GM18867 (cell line): ENCODE measurements at regions not wholly inside any gene's neighbourhood (a gene's known extent, or its start where the extent isn't known, plus 50 kb on each side); places are given as distances from the start of the nearest gene placed in this dataset.

Source experiments
- ATAC-seq: cut with Tn5 transposase; IDR thresholded peaks from one replicate; pipeline ENCODE4 v1.9.1; 2021; ENCODE audit warnings: mild to moderate bottlenecking, moderate library complexity; ENCODE audit not compliant: unreplicated experiment

DNA sequence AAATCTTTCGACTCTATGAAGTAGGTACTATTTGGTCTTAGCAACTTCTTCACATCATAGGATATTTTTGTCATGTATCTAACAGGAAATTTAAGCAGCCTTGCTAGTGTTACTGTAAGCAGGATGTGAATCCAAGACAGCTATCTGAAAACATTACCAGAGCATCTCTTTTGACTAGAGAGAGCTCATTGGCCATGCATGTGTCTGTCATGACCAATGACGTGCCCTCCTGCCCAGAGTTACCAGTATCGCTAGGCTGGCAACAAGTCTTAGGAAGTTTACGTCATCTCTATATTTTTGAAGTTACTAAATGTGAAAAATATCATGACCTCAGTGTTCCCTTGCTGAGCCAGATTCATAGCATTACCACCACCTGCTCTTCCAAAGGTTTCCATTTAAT is 130.9 kb upstream of the TP63 start:
- no peak for ATAC-seq

DNA sequence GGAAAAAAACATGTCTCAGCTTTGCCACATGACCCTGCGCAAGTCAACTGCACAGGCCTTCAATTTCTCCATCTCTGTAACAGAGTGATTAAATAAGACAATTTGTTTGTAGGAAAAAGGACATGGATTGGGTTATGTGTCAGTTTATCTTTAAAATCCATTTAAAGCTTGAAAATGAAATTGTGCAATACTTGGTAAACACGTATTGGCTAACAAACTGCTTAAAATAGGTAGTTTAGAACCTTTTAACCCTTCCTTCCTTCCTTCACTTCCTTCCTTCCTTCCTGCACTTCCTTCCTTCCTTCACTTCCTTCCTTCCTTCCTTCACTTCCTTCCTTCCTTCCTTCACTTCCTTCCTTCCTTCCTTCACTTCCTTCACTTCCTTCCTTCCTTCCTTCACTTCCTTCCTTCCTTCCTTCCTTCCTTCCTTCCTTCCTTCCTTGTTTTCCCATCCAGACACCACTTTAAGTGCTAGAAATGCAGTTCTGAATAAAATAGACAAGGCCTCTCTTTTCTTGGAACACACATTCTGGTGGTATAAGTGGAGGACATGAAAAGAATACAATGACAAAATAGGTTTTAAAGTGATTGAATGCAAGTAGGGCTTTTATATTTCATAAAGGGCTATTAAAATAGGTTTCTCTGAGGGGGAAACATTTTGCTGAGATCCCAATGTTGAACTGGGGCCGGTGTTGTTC is 130.2 kb upstream of the TP63 start:
- ATAC-seq: no peak

DNA sequence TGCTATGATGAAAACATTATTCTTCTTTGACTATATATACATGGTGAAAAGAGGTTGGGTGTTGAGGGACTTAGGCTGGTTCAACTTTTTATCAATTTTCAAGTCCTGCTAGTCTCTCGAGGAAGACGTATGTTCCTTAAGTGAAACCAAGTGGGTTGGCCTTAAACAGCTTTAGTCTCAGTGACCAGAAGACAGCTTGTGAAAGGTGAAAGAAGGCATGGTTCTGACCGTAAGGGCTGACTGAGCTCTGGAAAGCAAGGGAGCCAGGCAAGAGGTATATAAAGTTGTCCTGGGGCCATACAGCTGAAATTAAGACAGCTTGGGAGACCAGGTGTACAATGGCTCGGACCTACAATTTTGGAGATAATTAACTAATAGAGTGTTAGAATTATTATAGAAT is 128.9 kb upstream of the TP63 start:
- ATAC-seq: no peak

DNA sequence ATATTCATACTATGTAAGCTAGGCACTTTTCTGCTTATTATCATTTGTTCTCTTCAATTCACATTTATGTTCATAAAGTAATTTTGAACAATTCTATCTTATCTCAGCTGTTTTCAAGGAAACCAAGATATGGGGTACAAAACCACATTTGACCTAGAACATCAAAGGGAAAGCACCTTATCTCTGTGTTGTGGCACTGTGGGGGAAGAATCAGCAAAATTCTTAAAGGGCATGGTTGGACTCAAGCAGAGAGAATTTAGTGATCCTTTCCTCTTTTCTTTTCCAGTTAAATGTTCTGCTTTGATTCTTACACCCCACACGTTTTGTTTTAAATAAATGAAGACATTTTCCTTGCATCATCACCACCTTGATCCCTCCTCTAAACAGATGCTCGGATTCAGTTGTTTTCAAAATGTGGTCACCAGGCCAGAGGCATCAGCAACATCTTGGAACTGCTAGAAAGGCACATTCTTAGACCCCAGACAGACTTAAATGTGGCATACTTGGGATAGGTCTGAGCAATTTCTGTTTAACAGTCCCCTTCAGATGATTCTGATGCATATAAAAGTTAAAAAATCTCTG is 128.4 kb upstream of the TP63 start:
- ATAC-seq: no peak

DNA sequence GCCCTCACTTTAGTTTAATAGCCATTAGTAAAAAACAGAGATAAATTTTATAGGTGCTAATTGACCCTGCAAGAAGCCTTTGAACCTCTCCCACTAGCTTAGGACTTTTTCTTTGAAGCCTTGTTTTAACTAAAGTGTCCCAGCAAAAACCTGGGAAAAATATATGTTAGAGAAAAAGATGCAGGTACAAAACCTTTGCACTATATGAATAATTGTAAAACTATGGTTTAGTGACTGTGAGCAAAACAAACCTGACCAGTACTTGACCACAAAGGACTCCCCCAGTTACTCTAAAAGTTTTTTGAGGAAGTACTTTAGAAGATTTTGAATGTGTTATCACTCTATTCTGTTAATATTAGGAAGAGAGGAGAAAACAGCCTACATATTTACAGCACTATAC is 123.3 kb upstream of the TP63 start:
- peak; percentile 52 for ATAC-seq

DNA sequence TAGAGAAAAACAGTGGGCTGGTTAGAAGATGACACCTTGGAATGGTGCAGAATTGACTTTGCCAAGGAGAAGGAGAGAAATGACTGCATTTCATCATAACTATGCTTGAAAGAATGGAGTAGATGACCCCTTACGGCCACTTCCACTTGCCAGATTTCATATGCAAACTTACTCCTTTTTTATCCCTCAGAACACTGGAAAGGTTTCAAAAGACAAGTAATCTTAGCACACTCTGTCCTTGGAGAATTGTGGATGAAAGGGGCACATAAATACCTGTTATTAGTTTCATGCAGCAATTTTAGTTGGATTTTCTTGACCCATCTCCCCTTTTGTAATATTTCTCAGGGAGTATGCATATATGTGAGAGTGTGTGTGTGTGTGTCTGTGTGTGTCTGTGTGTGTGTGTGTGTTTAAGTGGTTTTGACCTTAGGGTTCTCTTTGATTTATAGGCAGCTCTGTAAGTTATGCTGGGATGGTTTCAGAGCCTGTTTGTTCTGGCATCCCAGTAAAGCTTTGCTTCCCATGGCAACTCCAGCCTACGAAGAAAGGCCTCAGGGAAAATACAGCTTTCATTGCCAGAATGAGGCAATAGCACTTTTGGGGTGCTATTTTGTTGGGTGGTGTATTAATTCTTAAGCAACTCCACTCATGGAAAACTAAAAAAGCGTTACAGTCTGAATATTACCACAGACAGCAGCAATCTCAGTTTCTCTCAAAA is 122.2 kb upstream of the TP63 start:
- ATAC-seq: no peak

DNA sequence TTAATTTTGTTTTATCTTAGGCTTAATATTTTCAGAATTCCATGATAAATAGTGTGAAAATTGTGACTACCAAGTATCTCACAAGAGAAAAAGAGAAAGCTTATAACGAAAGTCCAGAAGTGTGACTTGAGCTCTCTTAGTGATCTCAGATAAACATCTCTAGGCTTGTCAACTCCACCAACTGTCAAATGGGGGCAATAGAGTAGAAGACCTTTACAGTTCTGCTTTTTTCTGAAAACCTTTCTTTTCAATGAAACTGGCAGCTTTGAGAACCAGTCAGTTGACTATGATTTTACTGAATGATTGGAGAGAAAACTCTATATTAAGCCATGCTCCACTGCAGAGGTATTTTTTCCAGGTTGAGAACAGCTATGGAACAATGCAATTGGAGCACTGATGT is 119.2 kb upstream of the TP63 start:
- ATAC-seq: peak; percentile 83

DNA sequence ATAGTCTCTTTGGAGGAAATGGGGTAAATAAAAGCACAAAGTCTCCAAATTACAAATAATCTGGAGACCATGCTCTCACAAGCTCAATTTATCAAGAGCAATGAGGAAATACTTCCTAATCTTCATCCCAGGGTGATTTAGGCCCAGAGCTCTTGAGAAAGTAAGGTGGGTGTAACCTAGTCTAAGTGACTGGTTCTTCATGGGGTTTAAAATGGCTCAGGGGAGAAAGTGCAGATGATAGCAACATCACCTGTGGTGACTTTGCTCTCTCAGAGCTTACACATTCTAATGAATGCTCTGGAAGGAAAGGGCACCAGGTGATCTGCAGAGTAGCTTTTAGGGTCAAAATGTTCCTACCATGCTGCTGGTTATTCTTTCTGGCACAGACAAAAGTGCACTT is 118.4 kb upstream of the TP63 start:
- no peak for ATAC-seq

DNA sequence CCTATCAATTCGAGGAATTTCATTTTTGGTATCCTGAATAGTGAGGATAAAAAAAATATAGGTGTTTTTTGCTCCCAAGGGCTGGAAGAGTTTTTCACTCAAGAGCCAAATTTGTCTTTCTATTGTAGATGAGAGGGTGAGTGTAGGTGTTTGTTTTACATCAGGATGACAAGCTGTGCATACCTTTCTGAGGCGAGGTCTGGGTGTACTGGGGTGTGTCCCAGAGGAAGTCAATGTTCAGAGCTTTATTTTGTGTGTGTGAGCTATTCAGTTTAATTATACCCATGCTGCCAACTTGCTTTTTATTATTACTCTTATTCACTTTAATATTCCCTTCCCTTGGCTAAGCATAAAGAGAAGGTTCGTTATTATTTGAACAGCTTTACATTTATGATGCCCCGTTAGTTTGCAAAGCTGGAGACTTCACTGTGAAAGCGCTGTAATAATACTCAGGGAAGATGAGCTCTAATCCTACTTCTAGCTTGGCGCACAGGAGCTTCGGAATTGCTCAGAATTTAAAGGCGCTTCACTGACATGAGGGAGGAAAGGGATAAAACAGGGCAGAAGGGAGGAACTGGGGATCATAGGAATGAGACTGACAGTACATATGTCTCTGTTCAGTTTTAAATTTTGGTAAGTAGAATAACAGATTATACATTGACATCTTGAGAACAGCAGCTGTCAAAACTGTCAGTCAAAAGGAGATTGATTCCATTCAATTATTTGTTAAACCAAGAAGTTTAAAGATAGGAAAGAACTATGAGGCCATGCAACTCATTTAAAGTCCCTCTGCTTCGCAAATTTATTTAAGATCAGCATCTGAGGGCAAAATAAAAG is 117.7 kb upstream of the TP63 start:
- no peak for ATAC-seq

DNA sequence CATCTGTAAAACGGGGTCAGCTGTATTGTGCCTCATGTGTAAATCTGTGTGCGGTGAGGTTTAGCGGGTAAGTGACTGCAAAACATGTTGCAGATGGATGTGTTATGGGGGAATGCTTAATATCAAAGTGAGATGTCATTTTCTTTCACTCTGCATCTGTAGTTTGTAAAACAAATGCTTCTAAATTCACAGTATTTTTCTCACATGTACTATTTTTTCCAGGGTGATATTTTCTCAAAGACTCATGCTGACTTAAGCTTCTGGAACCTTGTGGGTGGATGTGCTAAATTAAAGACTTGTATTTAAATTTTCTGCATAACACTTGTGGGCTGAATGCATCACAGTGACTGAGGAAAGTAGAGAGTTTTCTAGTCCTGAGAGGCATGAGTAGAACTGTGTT is 115.2 kb upstream of the TP63 start:
- ATAC-seq: no peak

DNA sequence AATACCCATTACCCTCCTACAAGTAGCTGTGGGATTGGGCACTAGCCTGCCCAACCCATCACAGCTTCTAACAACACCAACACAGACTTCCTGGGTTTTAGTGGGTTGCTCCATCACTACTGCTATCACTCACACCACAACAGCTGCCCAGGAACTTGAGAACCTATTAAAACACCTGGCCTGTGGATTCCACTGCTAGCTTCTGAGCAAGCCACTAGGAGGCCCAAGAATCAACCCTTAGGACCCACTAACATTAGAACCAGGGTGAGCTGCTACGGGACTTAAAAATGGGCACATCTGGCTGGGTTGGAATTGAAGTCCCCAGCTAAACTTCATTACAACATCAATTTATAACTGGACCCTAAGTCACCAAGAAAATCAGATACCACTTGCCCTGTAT is 113.2 kb upstream of the TP63 start:
- ATAC-seq: no peak

DNA sequence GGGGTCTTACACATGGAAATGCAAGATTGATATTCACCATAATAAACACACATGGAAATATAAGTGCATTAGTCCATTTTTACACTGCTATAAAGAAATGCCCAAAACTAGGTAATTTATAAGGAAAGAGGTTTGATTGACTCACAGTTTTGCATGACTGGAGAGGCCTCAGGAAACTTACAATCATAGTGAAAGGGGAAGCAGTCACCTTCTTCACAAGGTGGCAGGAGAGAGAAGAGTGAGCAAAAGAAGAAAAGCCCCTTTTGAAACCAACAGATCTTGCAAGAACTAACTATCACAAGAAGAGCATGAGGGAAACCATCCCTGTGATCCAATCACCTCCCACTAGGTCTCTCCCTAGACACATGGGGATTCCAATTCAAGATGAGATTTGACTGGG is 111.7 kb upstream of the TP63 start:
- no peak for ATAC-seq

DNA sequence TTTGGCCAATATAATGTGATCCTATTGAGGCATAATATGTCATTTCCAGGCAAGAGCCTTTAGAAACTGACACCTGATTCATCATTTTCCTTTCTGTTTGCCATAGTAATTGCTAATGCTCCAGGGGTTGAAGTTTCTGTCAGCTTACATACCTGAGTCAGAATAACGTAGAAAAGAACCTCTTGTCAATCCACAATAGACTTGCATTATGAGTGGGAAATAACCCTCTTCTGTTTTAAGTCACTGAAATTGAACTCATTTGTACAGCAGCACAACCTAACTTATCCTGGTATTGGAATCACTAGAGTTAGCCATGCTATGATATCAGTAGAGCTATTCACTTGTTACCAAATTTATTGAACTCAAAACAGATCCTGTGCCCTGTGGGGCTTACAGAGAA is 101.7 kb upstream of the TP63 start:
- ATAC-seq: no peak

DNA sequence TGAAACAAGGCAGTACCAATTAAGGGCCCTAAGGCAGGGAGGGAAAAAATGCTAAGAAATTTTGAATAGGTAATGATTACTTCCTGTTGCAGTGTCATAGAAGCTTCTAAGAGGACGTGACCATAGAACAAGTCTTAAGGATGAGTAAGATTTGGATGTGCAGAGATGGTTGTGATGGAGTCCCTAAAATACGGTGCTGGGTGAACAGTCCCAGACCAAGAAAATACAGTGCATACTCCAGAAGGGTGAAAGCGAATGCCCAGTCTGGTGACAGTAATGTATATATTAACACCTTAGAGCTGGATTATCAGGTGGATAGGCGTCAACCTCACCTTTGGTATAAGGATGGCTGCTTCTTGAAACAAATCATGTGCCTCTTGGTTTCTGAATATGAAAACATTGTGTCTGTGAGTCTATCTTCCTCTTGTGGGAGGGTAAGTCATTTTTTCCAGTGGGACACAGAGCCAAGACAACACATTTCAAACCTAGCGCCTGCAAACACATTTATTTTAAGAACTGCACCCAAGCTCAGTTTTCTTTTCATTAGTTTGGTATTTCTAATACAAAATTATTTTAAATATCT is 101.2 kb upstream of the TP63 start:
- no peak for ATAC-seq

DNA sequence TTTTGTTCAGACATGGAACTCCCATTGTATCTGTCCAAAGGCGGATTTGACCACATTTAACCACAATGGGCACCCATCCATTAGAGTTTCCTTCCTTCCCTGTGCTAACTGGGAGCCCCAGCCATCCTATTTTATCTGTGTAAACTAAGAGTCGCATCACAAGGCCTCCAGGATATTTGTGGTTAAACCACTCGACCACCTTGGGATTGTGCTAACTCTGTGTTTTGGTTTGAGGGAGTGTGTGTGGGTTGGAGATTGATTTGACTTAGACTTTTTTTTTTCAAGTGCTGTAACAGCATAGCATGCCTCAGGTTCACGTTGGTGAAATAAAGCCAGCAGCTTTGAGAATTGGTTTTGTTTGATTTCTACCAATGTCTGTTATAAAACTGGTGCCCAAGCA is 100.4 kb upstream of the TP63 start:
- ATAC-seq: no peak

DNA sequence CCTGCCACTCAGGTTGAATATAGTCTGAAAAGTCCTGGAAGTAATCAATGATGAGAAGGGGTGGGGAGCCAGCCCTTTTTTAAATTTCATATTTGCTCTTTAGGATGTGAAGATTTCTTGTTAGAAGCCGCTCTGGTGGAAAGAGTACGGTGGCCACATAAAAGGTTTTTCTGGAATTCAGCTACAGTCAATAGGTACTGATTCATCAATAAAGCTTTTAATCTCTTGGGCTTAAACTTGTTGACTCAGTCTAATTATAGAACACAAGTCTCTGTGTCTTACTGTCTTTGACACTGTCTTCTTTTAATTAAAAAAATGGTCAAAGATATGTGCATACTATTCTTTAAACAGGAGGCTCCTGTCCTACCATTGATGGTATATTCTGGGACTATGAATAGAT is 99.9 kb upstream of the TP63 start:
- ATAC-seq: no peak

DNA sequence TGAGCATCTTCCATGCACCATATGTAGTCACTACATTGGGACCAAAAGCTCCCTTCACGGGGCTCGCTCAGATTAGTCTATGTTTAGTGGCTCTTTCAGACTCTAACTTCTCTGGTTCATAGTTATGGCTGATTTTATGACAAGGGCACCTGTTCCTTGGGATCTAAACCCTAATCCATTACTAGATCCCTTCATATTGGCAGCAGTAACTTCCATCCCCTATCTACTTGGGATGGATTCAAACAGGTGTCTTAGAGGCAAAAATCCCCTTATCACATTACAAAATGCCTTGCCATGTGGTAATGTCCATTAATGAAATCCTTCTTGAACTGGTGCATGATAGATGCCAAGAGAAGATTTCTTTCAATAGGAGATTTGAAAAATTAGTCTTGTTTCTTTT is 96.7 kb upstream of the TP63 start:
- ATAC-seq: no peak

DNA sequence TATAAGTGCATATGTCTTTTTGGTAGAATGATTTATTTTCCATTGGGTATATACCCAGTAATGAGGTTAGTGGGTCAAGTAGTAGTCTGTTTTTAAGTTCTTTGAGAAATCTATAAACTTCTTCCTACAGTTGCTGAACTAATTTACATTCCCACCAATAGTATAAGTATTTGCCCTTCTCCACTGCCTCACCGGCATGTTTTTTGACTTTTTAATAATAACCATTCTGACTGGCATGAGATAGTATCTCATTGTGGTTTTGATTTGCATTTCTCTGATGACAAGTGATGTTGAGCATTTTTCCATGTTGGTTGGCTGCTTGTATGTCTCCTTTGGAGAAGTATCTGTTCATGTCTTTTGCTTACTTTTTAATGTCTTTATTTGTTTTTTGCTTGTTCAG is 94.1 kb upstream of the TP63 start:
- ATAC-seq: no peak

DNA sequence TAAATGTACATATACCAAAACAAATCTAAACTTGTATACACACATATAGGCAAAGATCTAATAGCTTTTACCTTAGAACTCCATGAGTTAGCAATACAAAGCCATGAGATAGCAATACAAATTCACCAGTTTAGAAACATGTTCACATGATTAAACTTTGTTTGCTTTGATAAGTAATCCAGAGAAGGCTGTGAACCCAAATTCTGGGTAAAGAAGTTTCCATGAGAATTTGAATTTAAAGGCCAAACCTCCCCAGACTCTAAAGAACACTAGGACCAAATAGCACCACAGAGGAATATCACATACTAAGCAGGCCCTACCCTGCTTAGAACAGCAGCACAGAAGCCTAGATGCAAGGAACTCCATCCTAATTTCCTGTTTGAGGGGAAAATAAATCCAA is 83.7 kb upstream of the TP63 start:
- no peak for ATAC-seq

DNA sequence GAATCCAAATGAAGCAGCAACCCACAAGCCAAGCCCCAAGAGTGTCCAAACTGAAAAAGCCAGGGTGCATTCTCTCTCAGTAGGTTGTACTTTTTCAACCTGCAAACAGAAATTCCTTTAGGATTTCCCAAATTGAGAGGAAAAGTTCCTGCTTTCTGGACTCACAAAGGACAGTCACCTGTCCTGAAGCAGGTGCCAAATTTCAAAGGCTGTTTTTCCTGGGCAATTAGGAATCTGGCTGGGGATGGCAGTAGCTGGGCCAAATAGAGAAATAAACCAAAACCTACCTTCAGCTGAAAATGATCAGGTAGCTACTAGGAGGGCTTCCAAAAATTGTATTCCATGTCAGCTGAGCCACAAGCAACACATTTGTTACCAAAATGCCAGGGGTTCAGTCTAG is 83.1 kb upstream of the TP63 start:
- no peak for ATAC-seq

DNA sequence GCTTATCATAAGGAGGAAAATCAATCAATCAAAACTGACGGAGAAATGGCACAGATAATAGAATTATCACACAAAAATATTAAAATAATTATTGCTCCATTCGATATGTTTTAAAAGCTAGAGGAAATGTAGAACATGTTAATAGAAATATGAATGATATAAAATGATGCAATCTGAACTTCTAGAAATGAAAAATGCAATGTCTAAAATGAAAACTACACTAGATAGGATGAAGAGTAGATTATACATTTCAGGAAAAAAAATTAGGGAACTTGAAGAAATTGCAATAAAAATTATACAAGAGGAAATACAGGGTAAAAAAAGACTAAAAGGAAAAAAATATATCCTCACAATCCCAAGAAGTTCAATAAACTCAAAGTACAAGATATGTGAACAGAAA is 80.2 kb upstream of the TP63 start:
- no peak for ATAC-seq
